MM.1S (cell line): ENCODE measurements at regions not wholly inside any gene's neighbourhood (a gene's known extent, or its start where the extent isn't known, plus 50 kb on each side); places are given as distances from the start of the nearest gene placed in this dataset.

ENCODE experiments used
- CTCF ChIP-seq: fragments of 300-600 bp; sonication (generic); IDR thresholded peaks from 2 replicates; pipeline ENCODE4 v1.5.1; 2016; ENCODE audit warnings: antibody characterized with exemption, low read length, mixed read lengths
- EZH2 ChIP-seq: fragments of 300-600 bp; sonication (generic); optimal IDR thresholded peaks from 2 replicates; pipeline ENCODE3; 2017; ENCODE audit warnings: low read depth, mild to moderate bottlenecking, antibody characterized with exemption, low read length, mixed read lengths
- EZH2phosphoT487 ChIP-seq: fragments of 300-600 bp; sonication (generic); IDR thresholded peaks from 2 replicates; pipeline ENCODE4 v1.6.1; 2018; ENCODE audit warnings: antibody characterized with exemption, low read length

DNA sequence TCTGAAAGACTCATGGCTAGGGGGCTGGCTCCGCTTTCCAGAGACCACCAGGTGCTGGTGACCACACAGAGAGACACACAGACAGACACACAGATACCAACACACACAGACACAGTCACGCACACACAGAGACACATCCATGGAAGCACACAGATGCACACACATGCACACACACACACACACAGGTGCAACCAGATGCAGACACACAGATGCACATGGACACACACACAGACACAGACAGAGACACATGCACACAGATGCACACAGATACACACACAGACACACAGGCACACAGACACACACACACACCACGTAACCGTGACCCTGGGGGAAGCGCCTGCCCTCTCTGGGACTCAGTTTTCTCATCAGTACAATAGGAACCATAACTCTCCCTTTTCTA is 132.2 kb downstream of the WNT7A start:
- TF ChIP-seq CTCF, result no peak
- no peak for TF ChIP-seq EZH2
- TF ChIP-seq EZH2phosphoT487, result no peak
